ENCODE measurements at regions not wholly inside any gene's neighbourhood (a gene's known extent, or its start where the extent isn't known, plus 50 kb on each side); places are given as distances from the start of the nearest gene placed in this dataset.

DNA sequence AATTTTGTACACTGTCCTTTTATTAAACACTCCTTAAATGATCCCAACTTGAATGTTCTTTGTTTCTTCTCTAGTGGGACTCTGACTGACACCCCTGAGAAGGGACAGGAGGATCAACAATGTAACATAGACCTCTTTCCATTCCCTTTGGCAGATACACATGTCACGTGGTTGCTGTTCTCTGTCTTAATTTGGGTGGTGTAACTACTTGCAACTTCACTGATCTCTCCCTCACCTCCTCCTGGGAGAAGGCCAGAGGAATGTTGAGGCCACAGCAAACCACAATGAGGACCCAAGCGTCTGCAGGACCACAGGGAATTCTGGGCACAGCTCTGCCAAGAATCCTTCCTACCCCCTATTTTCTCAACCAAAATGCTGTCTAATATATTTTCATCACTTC lies 205.6 kb downstream of the RTP5 start:
- TF ChIP-seq CTCF (IDR thresholded peaks at IDR 0.05) (no peak), POLR2A (IDR thresholded peaks at IDR 0.05) (no peak), POLR2AphosphoS5 (IDR thresholded peaks at IDR 0.05) (no peak)
